ENCODE measurements at regions not wholly inside any gene's neighbourhood (a gene's known extent, or its start where the extent isn't known, plus 50 kb on each side); places are given as distances from the start of the nearest gene placed in this dataset.
"Not testable (repeated sequence)": the region's sequence is repeated elsewhere in the genome, so short reads cannot be mapped to it uniquely, and the experiment has no call there.

GRCh38 chr19:24033301-24033962, 53.6 kb upstream of the ZNF254 start:
- H3K9me3 ChIP-seq (replicated peaks): peaks cover 7% of the 10 kb centered on the region; the same call in 1 of the 2 replicates
- H3K27me3 ChIP-seq: no peaks in the 10 kb centered on the region
- H3K4me1 ChIP-seq: no peaks in the 10 kb centered on the region
- H3K36me3 ChIP-seq: peaks cover 38% of the 10 kb centered on the region
- H3K27ac ChIP-seq: peak overlapping the region; percentile 95
- peak overlapping the region; percentile 91 for H3K4me3 ChIP-seq
- peak; percentile 90 to 96 for DNase-seq

DNA sequence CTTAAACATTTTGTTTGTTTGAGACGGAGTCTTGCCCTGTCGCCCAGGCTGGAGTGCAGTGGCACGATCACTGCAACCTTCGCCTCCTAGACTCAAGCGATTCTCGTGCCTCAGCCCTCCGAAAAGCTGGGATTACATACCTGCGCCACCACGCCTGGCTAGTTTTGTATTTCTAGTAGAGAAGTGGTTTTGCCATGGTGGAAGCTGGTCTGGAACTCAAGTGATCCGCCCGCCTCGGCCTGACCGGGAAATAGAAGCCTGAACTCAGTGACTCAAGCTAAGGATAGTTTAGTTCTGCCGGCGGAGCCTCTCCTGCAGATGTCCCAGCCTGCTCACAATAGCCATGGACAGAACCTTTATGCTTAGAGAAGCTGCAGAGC, 53.0 kb upstream of the ZNF254 start:
- peaks cover 43% of the 10 kb centered on the region for H3K36me3 ChIP-seq
- peak; percentile 54 to 71 for DNase-seq
- H3K9me3 ChIP-seq (replicated peaks): peaks cover 7% of the 10 kb centered on the region; the same call in 1 of the 2 replicates
- H3K4me3 ChIP-seq: peak overlapping the region; percentile 91
- H3K27me3 ChIP-seq: no peaks in the 10 kb centered on the region
- H3K27ac ChIP-seq: peak overlapping the region; percentile 95
- H3K4me1 ChIP-seq: no peaks in the 10 kb centered on the region

GRCh38 chr19:24035261-24035880, 51.6 kb upstream of the ZNF254 start:
- DNase-seq: not testable (repeated sequence)
- H3K36me3 ChIP-seq: peaks cover 53% of the 10 kb centered on the region

More at GRCh38 chr19:24035261-24035880, 51.6 kb upstream of the ZNF254 start:
- H3K9me3 ChIP-seq (replicated peaks); H3K27ac ChIP-seq; H3K4me1 ChIP-seq; H3K27me3 ChIP-seq; H3K4me3 ChIP-seq: not testable (repeated sequence)
